MCF 10A (cell line): ENCODE measurements at regions not wholly inside any gene's neighbourhood (a gene's known extent, or its start where the extent isn't known, plus 50 kb on each side); places are given as distances from the start of the nearest gene placed in this dataset.

Experiments used
- BruUV-seq: library from RNA; stranded (reverse); fragments of 400-500 nt; replicated peaks from 2 replicates; lab custom pipeline; 2021; lab: Mats Ljungman, UMichigan
- CTCF ChIA-PET: fragments of 300-600 bp; sonication (Branson Sonifier 250); formaldehyde crosslinking; extraction: SDS; loops from one replicate; lab custom pipeline; 2021; ENCODE audit warnings: antibody characterized with exemption, inconsistent platforms; lab: Yijun Ruan, JAX
- POLR2A ChIA-PET: fragments of 300-600, 350-650 bp; sonication (Branson Sonifier 250); formaldehyde crosslinking; extraction: SDS; loops from one replicate; lab custom pipeline; 2020; ENCODE audit warnings: antibody characterized with exemption, inconsistent platforms; lab: Yijun Ruan, JAX
- DNase-seq: peaks from one replicate; pipeline ENCODE4 v3.0.0-alpha.2; 2018; ENCODE audit not compliant: unreplicated experiment
- H3K27ac Mint-ChIP-seq: one replicate; pipeline ENCODE4 v1.8.0; 2022; ENCODE audit warnings: mild to moderate bottlenecking, low read depth, mixed read lengths; ENCODE audit not compliant: unreplicated experiment
- H3K27me3 Mint-ChIP-seq: one replicate; pipeline ENCODE4 v1.8.0; 2022; ENCODE audit warnings: mixed read lengths; ENCODE audit not compliant: insufficient read depth, unreplicated experiment
- H3K36me3 Mint-ChIP-seq: one replicate; pipeline ENCODE4 v1.8.0; 2022; ENCODE audit warnings: mild to moderate bottlenecking, moderate library complexity, mixed read lengths; ENCODE audit not compliant: insufficient read depth, unreplicated experiment
- H3K4me1 Mint-ChIP-seq: one replicate; pipeline ENCODE4 v1.8.0; 2022; ENCODE audit warnings: mixed read lengths; ENCODE audit not compliant: insufficient read depth, unreplicated experiment
- H3K4me3 Mint-ChIP-seq: one replicate; pipeline ENCODE4 v1.8.0; 2022; ENCODE audit warnings: mild to moderate bottlenecking, moderate library complexity, mixed read lengths; ENCODE audit not compliant: unreplicated experiment
- H3K9me3 Mint-ChIP-seq: one replicate; pipeline ENCODE4 v1.8.0; 2022; ENCODE audit warnings: mixed read lengths; ENCODE audit not compliant: unreplicated experiment
- CTCF ChIP-seq: fragments of 200-600 bp; IDR thresholded peaks from one replicate; pipeline ENCODE4 v1.8.0; 2022; ENCODE audit warnings: antibody characterized with exemption, mild to moderate bottlenecking; ENCODE audit not compliant: unreplicated experiment
- intact Hi-C: fragments of 100-400 bp; cut with micrococcal nuclease; formaldehyde crosslinking; loops from 2 replicates; pipeline ENCODE4 v1.14.1; 2022

GRCh38 chr3:26763723-26764122 lies 141.2 kb downstream of the LRRC3B start:
- BruUV-seq = no TSS peak
- CTCF ChIA-PET = no interaction called here
- POLR2A ChIA-PET = interaction anchor here (0.6 kb wide), 1 partner anchor 110 kb away, joined by 3 read pairs; no protein-coding TSS in a partner anchor
- H3K27ac Mint-ChIP-seq = no peak overlapping the region
- no peaks in the 10 kb centered on the region for H3K4me1 Mint-ChIP-seq
- H3K9me3 Mint-ChIP-seq = no peaks in the 10 kb centered on the region
- intact Hi-C loops = no loop called here
- no peaks in the 10 kb centered on the region for H3K36me3 Mint-ChIP-seq
- no peak overlapping the region for H3K4me3 Mint-ChIP-seq
- TF ChIP-seq CTCF = no peak
- H3K27me3 Mint-ChIP-seq = no peaks in the 10 kb centered on the region
- no peak for DNase-seq

GRCh38 chr3:26766031-26766430 lies 143.5 kb downstream of the LRRC3B start:
- no TSS peak for BruUV-seq
- intact Hi-C loops = no loop called here
- POLR2A ChIA-PET = no interaction called here
- TF ChIP-seq CTCF = no peak
- no peak for DNase-seq
- H3K36me3 Mint-ChIP-seq = no peaks in the 10 kb centered on the region
- H3K4me1 Mint-ChIP-seq = no peaks in the 10 kb centered on the region
- no peak overlapping the region for H3K4me3 Mint-ChIP-seq
- no peaks in the 10 kb centered on the region for H3K27me3 Mint-ChIP-seq
- no peak overlapping the region for H3K27ac Mint-ChIP-seq
- CTCF ChIA-PET = no interaction called here
- no peaks in the 10 kb centered on the region for H3K9me3 Mint-ChIP-seq

- POLR2A ChIA-PET = no interaction called here
- no TSS peak for BruUV-seq
- H3K9me3 Mint-ChIP-seq = no peaks in the 10 kb centered on the region
These were observed 145.6 kb downstream of the LRRC3B start for GRCh38 chr3:26768068-26768651.

GRCh38 chr3:26799679-26800317 lies 177.2 kb downstream of the LRRC3B start:
- no TSS peak for BruUV-seq
- no peaks in the 10 kb centered on the region for H3K9me3 Mint-ChIP-seq
- no peaks in the 10 kb centered on the region for H3K4me1 Mint-ChIP-seq
- no peak overlapping the region for H3K4me3 Mint-ChIP-seq
- no peak for TF ChIP-seq CTCF
- ChIA-PET CTCF (no interaction called here), POLR2A (no interaction called here)
- H3K27ac Mint-ChIP-seq = no peak overlapping the region
- DNase-seq = no peak
- intact Hi-C loops = no loop called here
- H3K36me3 Mint-ChIP-seq = no peaks in the 10 kb centered on the region
- H3K27me3 Mint-ChIP-seq = no peaks in the 10 kb centered on the region

More at GRCh38 chr3:26768068-26768651, 145.6 kb downstream of the LRRC3B start:
- Mint-ChIP-seq H3K36me3 (no peaks in the 10 kb centered on the region), H3K4me3 (no peak overlapping the region), H3K27ac (no peak overlapping the region), H3K27me3 (no peaks in the 10 kb centered on the region), H3K4me1 (no peaks in the 10 kb centered on the region)
- intact Hi-C loops = no loop called here
- no peak for TF ChIP-seq CTCF
- CTCF ChIA-PET = no interaction called here
- DNase-seq = no peak
